Astrocyte of the spinal cord (primary cell): ENCODE measurements at regions not wholly inside any gene's neighbourhood (a gene's known extent, or its start where the extent isn't known, plus 50 kb on each side); places are given as distances from the start of the nearest gene placed in this dataset.
"Not testable (repeated sequence)": the region's sequence is repeated elsewhere in the genome, so short reads cannot be mapped to it uniquely, and the experiment has no call there.

Source experiments
- DNase-seq: peaks from one replicate; pipeline ENCODE4 v3.0.0; 2011; ENCODE audit warnings: low read depth, low spot score
- H3K4me3 ChIP-seq: 2 replicates; pipeline ENCODE4 v1.5.1; 2011; ENCODE audit warnings: low read depth, mild to moderate bottlenecking, low read length, moderate library complexity
- in situ Hi-C: cut with HindIII; loops from 2 replicates; pipeline ENCODE4 v1.10.0; 2017; ENCODE audit warnings: low sequenced_read_pairs
- TF ChIP-seq, protein P1 (sequence below): IDR thresholded peaks from 2 replicates; pipeline ENCODE4 v1.5.1; 2012; ENCODE audit warnings: low read depth, mild to moderate bottlenecking, low read length, inconsistent platforms

DNA sequence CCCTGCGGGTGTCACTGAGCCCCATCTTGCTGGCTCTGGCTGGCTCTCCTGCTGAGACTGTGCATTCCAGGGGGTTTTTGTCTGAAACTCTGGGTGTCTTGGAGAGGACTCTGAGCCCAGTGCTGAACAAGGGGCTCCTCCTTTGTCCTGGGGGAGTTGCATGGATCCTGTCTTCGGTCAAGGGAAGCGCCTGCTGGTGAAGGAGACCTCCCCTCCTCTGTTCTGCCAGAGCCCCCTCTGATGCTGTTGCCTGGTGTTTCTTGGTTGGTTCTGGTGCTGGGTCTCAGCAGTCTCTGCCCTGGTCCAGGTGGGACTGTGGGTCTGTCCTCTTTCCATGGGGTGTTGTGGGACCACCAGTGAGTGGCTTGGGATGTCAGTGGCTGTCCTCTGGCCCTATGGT lies 380.9 kb downstream of the TMEM121 start:
- no peak for DNase-seq
- no peak overlapping the region for H3K4me3 ChIP-seq
- in situ Hi-C loops = no loop called here
- TF ChIP-seq, protein P1, sequence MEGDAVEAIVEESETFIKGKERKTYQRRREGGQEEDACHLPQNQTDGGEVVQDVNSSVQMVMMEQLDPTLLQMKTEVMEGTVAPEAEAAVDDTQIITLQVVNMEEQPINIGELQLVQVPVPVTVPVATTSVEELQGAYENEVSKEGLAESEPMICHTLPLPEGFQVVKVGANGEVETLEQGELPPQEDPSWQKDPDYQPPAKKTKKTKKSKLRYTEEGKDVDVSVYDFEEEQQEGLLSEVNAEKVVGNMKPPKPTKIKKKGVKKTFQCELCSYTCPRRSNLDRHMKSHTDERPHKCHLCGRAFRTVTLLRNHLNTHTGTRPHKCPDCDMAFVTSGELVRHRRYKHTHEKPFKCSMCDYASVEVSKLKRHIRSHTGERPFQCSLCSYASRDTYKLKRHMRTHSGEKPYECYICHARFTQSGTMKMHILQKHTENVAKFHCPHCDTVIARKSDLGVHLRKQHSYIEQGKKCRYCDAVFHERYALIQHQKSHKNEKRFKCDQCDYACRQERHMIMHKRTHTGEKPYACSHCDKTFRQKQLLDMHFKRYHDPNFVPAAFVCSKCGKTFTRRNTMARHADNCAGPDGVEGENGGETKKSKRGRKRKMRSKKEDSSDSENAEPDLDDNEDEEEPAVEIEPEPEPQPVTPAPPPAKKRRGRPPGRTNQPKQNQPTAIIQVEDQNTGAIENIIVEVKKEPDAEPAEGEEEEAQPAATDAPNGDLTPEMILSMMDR = no peak

DNA sequence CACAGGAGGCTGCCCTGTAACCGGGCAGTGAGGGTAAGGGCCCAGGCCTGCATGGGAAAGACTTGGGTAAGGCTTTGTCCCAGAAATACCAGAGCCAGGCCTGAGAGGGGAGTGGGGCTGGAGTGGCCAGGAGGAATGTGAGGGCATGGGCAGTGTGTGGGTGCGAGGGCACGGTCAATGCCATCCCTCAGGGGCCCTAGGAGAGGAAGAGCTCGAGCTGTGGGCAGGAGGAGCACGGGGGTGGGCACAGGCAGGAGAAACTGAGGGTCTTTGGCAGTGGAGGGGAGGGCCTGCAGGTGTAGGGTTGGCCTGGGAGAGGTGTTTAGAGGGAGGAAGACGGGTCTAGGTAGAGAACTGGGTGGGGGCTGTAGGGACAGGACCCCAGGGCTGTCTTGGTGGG lies 381.6 kb downstream of the TMEM121 start:
- TF ChIP-seq, protein P1 = no peak
- no peak overlapping the region for H3K4me3 ChIP-seq
- DNase-seq = no peak
- in situ Hi-C loops = no loop called here

DNA sequence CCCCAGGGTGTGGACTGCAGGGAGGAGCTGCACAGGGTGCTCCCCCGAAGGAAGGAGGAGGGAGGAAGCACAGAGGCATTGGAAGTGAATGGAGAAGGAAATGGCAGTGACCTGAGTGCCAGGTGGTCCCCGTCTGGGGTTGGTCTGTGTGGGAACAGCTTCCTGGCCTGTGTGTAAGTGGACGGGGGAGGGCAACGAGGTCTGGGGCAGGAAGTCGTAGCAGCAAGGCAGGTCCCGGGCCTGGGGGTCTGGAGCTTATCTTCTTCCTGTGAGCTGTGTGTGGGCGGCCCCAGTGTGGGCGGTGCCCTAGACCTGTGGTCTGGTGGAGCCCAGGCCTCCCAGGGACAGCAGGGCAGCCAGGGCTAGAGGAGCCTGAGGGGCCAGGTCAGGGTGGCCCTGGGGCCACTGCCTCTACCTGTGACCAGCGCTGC lies 382.1 kb downstream of the TMEM121 start:
- TF ChIP-seq, protein P1 = no peak
- in situ Hi-C loops = no loop called here
- no peak overlapping the region for H3K4me3 ChIP-seq
- no peak for DNase-seq

DNA sequence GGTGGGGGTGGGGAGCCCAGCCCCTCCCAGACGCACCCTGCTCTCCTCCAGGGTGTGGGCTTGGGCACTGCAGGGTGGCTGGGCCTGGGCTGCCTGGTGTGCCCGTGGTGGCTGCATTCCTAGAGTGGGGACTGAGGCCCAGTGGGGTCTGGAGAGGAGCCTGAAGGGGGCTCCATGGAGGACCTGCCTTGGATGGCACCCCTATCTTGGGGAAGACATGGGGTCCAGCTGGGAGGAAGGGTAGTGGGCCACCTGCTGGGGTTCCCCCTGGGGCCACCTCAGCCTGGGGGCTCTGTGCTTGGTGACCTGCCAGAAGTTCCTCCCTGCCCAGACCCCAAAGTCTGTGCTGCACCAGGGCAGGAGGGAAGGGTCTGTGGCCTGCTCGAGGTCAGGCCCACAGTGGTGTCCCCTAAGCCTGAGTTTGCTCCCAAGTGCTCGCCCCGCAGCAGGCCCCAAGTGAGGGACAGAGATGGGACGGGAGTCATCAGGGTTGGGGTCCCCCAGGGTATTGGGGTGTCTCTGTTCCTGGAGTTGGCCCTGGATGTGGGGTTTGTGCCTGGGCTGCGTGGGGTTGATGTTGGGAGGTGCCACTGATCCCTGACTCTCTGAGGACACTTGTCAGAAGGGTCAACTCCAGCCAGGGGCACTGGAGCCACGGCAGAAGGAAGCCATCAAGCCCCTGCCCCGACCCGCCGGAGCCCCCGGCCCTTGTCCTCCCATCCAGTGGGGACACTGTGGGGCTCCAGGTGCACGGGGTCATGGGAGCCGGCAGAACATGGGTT lies 382.9 kb downstream of the TMEM121 start:
- H3K4me3 ChIP-seq = no peak overlapping the region
- TF ChIP-seq, protein P1 = no peak
- in situ Hi-C loops = no loop called here
- DNase-seq = no peak

DNA sequence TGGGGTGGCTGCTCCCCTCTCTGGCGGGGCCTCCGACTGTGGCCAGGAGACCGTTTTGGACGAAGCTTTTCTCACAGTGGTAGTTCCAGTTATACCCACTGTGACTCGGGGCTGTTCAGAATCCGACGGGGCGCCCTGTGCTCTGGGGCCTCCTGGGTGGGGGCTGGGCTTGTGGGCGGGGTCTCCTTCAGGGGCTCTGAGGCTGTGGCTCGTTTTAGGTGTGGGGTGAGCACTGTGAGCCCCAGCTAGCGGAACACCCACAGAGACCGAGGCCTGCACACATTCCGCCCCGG lies 383.4 kb downstream of the TMEM121 start:
- not testable (repeated sequence) for H3K4me3 ChIP-seq

DNA sequence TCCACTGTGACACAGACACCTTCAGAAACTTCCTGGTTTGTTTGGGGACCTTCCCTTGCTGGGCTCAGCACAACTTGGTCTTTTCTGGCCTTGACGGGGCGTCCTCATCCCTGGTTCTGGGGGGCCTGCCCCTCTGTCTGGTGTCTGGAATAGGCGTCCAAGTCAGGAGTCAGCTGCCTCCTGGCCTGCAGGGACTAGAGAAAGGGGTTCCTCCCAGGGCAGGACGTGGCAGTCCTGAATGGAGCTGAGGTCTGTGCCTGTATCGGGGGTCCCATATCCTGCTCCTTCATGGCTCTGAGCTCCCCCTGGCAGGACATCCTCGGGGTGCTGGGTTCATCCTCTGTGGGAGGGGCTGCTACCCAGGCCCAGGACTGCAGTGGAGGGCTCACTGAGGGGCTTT lies 384.0 kb downstream of the TMEM121 start:
- TF ChIP-seq, protein P1 = no peak
- in situ Hi-C loops = no loop called here
- no peak for DNase-seq
- no peak overlapping the region for H3K4me3 ChIP-seq

More for the DNA sequence above, 383.4 kb downstream of the TMEM121 start:
- DNase-seq, in situ Hi-C loops: not testable (repeated sequence)

DNA sequence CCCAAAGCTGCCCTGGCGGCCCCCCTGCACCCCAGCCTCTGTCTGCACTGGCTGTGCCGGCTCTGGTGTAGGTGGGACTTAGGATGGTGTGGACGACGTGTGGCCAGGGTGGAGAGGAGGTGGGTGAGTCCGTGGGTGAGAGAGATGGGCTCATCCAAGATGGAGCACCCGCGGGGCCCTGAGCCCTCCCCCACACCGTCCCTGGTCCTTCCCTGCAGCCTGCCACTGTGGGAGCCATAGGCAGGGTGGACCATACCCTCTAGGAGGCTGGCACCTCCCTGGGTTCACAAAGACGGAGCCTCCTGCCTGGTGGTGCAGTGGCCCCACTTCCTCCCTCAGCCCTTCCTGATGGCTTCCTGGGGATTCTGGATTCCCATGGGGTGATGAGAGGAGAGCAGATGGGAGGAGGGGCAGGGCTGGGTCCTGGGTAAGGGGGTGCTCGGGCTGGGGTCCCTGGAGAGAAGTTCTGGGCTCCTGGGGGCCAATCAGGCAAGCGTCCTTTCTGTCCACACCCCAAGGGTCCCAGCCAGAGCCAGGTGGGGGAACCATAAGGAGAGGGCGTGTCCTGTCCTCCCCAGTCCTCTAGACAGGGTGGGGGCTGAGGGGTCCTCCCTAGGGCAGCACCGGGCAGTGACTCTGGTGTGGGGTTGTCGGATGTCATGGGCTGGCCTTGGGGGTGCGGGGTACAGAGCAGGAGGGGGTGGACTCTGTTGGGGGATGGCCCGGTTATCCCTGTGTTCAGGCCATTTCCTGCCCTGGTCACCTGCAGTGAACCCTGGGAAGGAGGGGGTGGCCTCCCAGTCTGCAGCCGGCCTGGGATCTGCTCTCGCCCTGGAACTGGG lies 384.8 kb downstream of the TMEM121 start:
- in situ Hi-C loops = no loop called here
- DNase-seq = no peak
- TF ChIP-seq, protein P1 = no peak
- H3K4me3 ChIP-seq = no peak overlapping the region

DNA sequence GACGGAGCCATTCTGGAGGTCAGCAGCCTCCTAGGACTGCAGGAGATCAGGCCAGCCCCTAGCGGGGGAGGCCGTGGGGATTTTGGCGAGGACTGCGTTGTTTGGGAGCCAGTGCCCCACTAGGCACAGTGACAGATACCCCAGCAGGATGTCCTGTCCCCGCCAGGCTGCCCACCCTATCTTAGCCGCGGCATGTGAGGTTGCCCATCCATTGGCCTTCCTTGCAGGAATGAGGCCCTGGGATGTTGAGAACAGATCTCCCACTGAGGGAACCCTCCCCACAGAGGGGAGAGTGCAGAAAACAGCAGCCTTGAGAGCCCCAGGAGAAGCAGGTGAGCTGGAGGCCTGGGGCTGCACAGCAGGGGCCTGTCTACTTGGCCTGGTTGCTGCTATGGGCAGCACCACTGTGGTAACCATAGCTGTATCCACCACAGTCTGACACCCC lies 385.5 kb downstream of the TMEM121 start:
- H3K4me3 ChIP-seq, in situ Hi-C loops, DNase-seq: not testable (repeated sequence)
